Esophagus mucosa (tissue), 1 donor: ENCODE measurements at regions not wholly inside any gene's neighbourhood (a gene's known extent, or its start where the extent isn't known, plus 50 kb on each side); places are given as distances from the start of the nearest gene placed in this dataset.

Experiments used
- ATAC-seq: fragments of 200-7000 bp; cut with Tn5 transposase; one replicate; pipeline ENCODE4 v1.9.1; 2020
- donor health status: DM: yes; HTN: yes; CAD: no.

DNA sequence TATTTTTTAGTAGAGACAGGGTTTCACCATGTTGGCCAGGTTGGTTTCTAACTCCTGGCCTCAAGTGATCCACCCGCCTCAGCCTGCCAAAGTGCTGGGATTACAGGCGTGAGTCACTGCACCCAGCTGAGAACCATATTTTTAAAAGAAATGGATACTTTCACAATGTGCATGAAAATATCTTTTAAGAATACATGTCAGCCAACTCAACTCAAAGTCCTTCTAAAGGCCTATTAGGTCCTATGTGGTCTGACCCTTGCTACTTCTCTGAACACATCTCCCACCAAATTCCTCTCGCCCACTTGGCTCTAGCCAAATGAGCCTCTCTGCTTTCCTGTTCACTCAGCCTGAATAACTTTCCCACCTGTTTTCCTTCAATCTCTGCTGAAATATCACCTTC, 119.6 kb downstream of the MTX2 start:
- ATAC-seq = no peak

GRCh38 chr2:176390276-176391147, 121.3 kb downstream of the MTX2 start:
- no peak for ATAC-seq

DNA sequence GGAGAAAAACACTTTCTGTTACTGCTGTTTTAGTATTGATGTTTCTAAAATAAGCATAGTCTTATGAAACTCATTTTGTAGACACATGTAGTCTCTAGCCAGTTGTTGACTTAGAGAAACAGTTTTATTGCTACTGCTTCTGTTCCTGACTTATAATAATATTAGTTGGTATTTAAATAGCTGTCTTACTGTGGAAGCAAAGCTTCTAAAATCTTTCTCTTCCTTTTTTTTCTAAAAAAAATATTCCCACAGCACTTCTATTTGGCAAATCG, 121.8 kb downstream of the MTX2 start:
- no peak for ATAC-seq

DNA sequence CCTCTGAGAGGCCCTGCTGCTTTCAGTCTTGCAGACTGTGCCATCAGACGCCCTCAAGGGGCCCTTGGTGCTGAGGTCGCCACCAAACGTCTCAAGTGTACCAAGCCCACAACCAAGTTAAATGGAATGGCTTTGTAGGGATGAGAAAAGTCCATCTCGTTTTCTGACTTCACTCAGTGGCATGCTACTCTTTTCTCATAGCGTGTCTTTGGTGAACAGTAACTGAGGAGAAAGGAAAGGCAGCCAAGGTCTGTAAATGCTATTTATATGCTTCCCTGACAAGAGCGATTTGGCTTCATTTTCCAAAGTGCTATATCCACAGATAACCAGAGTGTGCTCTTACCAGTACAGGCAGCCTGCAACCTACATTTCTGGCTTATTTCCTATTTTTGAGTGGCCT, 123.0 kb downstream of the MTX2 start:
- ATAC-seq = no peak

DNA sequence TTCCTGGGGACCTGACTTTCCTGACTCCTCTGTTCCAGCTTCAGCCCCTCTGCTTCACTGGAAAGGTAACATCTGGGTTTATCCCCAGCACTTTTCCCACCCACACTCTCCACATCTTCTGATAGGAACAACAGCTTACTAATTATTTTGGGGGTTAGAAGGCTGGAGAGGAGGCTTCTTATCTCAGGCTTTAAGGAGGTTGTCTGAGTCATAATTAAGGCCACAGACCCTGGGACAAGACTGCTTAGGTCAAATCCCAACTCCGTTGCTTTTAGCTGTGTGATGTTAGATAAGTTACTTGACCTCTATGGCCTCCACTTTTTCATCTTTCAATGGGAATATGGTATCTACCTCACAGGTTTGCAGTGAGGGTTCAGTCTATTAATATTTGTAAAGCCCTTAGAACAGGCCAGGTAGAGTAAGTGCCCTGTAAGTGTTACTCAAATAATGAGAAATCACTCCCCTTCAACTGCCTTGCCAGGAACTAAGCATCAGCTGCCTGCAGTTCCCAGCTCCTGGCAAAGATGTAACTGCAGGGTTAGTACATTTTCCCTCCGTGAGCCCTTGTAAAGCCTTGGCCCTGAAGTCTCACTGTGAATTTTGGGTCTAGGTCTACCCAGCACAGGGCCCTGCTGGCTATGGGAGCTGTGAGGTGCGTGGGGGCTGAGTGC, 123.6 kb downstream of the MTX2 start:
- ATAC-seq = no peak

DNA sequence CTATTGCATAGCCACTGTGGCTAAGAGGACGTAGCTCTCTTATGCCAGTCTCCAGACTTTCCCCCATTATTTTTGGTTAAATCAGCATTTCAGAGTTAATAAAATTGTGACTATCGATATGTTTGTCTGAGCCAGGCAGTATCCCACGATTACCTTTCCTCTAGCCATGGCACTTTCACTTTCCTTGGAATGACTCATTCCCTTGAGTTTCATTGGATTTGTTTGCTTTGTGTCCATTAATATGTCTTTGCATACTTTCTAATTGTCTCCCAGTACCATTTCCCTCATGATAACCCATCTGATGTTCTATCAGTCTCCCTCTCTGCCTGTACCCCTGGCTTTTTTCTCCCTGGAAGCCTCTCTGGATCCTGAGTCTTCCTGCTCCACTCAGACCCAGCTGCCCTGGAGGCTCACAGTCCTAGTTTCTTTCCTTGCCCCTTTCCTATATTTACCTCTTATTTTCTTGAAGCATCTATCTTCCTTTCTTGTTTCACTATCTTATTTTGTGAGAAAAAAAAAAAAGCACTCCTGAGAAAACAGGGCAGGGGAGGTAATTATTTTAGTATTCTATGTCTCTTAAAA, 126.1 kb downstream of the MTX2 start:
- ATAC-seq = no peak

GRCh38 chr2:176398243-176399073, 129.2 kb downstream of the MTX2 start:
- ATAC-seq = no peak

DNA sequence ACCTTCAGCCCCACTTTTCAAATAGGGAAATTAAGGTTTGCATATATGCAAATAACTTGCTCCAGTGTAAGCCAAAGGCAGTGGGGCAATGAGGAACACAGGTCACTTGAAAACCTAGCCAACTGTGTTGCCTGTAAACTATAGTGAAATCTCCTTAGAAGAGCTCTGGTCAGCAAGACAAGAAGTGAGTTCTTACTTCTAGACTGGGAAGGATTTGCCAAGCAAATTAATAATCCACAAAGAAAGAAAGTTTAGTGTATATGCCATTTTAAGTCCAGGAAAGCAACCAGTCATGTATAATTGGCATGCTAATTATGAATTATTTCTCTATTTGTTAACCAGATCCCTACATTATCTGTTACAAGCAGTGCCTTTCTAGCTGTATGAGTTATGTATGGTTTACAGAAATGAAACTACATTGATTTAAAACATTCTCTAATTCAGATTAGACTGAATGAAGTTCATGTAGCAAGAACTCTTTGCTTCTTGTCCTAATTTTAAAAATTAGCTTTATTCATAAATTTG, 129.9 kb downstream of the MTX2 start:
- no peak for ATAC-seq

GRCh38 chr2:176405477-176405876, 136.2 kb downstream of the MTX2 start:
- ATAC-seq = no peak

- ATAC-seq = no peak
Observed at GRCh38 chr2:176407706-176408105, 138.5 kb downstream of the MTX2 start.

GRCh38 chr2:176409671-176410070, 140.4 kb downstream of the MTX2 start:
- ATAC-seq = no peak

DNA sequence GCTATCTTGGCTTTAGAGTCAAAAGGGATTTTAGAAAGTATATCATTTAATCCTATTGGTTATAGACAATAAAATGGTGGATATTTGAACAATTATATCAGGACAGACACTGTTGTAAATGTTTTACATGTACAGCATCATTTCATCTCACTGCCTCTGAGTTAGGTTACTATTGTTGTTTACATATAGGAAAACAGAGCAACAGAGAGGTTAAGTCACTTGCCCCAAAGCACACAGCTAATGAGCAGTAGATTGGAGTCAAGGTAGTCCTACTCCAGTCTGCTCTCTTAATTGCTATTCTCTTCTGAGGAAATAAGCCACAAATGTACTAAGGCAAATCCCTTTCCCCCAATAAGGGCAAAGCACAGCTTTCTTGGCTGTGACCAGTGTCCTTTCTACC, 142.9 kb downstream of the MTX2 start:
- no peak for ATAC-seq

DNA sequence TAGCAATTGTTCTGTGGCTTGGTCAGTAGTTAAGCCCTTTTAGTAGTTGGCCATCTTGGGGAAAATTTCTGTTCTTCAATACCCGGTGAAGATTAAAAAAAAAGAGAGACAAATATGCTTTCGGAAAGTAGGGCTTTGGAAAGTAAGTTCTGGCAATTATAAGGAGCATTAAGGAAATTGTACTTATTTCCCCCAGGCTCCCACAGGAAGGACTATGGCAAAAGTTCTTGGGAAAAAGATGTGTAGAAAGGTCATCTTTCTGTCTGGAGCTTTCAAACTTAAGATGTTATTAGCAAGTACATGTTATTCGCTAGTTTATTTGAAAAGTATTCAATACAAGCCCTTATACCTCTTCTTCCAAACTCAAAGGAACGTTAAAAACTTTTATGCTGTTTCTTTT, 144.5 kb downstream of the MTX2 start:
- no peak for ATAC-seq

GRCh38 chr2:176414641-176415040, 145.4 kb downstream of the MTX2 start:
- no peak for ATAC-seq

GRCh38 chr2:176415174-176415895, 146.1 kb downstream of the MTX2 start:
- no peak for ATAC-seq

- no peak for ATAC-seq
Observed at GRCh38 chr2:176415937-176416499, 146.8 kb downstream of the MTX2 start.

DNA sequence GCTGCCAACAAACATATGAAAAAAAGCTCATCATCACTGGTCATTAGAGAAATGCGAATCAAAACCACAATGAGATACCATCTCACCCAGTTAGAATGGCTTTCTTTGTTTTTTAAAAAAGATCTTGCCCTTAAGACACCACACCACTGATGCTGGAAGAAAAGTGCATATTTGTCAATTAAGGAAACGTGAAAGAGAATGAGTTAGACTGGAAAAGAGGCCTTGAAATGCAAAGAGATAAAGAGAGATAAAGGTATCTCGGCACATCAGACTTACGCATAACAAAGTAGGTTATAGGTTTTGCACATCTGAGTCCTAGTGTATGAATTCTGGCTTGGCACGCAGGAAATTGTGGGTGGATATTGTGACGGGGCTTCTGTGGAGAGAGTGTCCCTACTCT, 149.5 kb downstream of the MTX2 start:
- no peak for ATAC-seq

GRCh38 chr2:176419591-176420071, 150.4 kb downstream of the MTX2 start:
- no peak for ATAC-seq

GRCh38 chr2:176421297-176422050, 152.2 kb downstream of the MTX2 start:
- peak; percentile 43 for ATAC-seq

- no peak for ATAC-seq
Observed at GRCh38 chr2:176423819-176424218, 154.6 kb downstream of the MTX2 start.

GRCh38 chr2:176424746-176425145, 155.5 kb downstream of the MTX2 start:
- no peak for ATAC-seq
